Putamen (tissue), 1 donor: ENCODE measurements at regions not wholly inside any gene's neighbourhood (a gene's known extent, or its start where the extent isn't known, plus 50 kb on each side); places are given as distances from the start of the nearest gene placed in this dataset.
A peak's percentile ranks its signal among the peaks of the same experiment; 100 is the strongest.

Experiments used
- DNase-seq: peaks from one replicate; pipeline ENCODE4 v3.0.0-alpha.2; 2016; ENCODE audit warnings: low spot score

GRCh38 chr3:124441766-124442165, 288.5 kb upstream of the UMPS start:
- DNase-seq: no peak

GRCh38 chr3:124442463-124442862, 287.8 kb upstream of the UMPS start:
- DNase-seq: no peak

GRCh38 chr3:124443446-124443845, 286.8 kb upstream of the UMPS start:
- DNase-seq: no peak

GRCh38 chr3:124444075-124444474, 286.2 kb upstream of the UMPS start:
- DNase-seq: no peak

GRCh38 chr3:124444896-124445295, 285.4 kb upstream of the UMPS start:
- no peak for DNase-seq

- no peak for DNase-seq
These were observed 282.4 kb upstream of the UMPS start for GRCh38 chr3:124447845-124448244.

- no peak for DNase-seq
These were observed 281.3 kb upstream of the UMPS start for GRCh38 chr3:124448954-124449353.

- DNase-seq: no peak
These were observed 279.9 kb upstream of the UMPS start for GRCh38 chr3:124450366-124450765.

- no peak for DNase-seq
These were observed 278.5 kb upstream of the UMPS start for GRCh38 chr3:124451630-124452317.

GRCh38 chr3:124453189-124453588, 277.1 kb upstream of the UMPS start:
- DNase-seq: no peak

GRCh38 chr3:124455891-124456290, 274.4 kb upstream of the UMPS start:
- no peak for DNase-seq

GRCh38 chr3:124456506-124456905, 273.7 kb upstream of the UMPS start:
- DNase-seq: no peak

GRCh38 chr3:124459678-124460077, 270.6 kb upstream of the UMPS start:
- DNase-seq: no peak

- DNase-seq: no peak
These were observed 269.1 kb upstream of the UMPS start for GRCh38 chr3:124461126-124461525.

- DNase-seq: no peak
These were observed 268.2 kb upstream of the UMPS start for GRCh38 chr3:124461838-124462632.

- DNase-seq: no peak
These were observed 267.0 kb upstream of the UMPS start for GRCh38 chr3:124463234-124463633.

- DNase-seq: peak; percentile 31
These were observed 262.0 kb upstream of the UMPS start for GRCh38 chr3:124467980-124468902.

GRCh38 chr3:124469555-124469954, 260.7 kb upstream of the UMPS start:
- DNase-seq: no peak

GRCh38 chr3:124478830-124479229, 251.4 kb upstream of the UMPS start:
- no peak for DNase-seq

- no peak for DNase-seq
These were observed 246.3 kb upstream of the UMPS start for GRCh38 chr3:124483915-124484470.

GRCh38 chr3:124486324-124486723, 243.9 kb upstream of the UMPS start:
- no peak for DNase-seq

GRCh38 chr3:124489506-124489905, 240.7 kb upstream of the UMPS start:
- DNase-seq: no peak
